ENCODE measurements at regions not wholly inside any gene's neighbourhood (a gene's known extent, or its start where the extent isn't known, plus 50 kb on each side); places are given as distances from the start of the nearest gene placed in this dataset.

GRCh38 chr12:13275241-13276085 is 78.9 kb downstream of the EMP1 start:
- H3K9ac ChIP-seq (ENCODE audit: low read length) = no peak overlapping the region
- H3K4me2 ChIP-seq (ENCODE audit: low read length) = no peak overlapping the region
- no peaks in the 10 kb centered on the region for H3K9me2 ChIP-seq (ENCODE audit: low read depth, low read length)
- no peaks in the 10 kb centered on the region for H3K9me3 ChIP-seq (ENCODE audit: low read length)
- no peaks in the 10 kb centered on the region for H3F3A ChIP-seq (ENCODE audit: insufficient read depth, low read length)
- H3K4me1 ChIP-seq (ENCODE audit: insufficient read depth, low read length, severe bottlenecking) = no peaks in the 10 kb centered on the region
- no peak overlapping the region for H3K4me3 ChIP-seq (ENCODE audit: low read depth, low read length, poor library complexity, severe bottlenecking)
- no peaks in the 10 kb centered on the region for H3K36me3 ChIP-seq (ENCODE audit: insufficient read depth, low read length)
- no peak overlapping the region for H2AFZ ChIP-seq (ENCODE audit: low read length)
- no peaks in the 10 kb centered on the region for H4K20me1 ChIP-seq (ENCODE audit: insufficient read depth, low read length)
- no peak for TF ChIP-seq CTCF (IDR thresholded peaks at IDR 0.05; ENCODE audit: low read length)
- TF ChIP-seq EZH2 (IDR thresholded peaks at IDR 0.05; ENCODE audit: borderline replicate concordance, low read length) = no peak
- no peaks in the 10 kb centered on the region for H3K79me2 ChIP-seq (ENCODE audit: insufficient read depth, low read length)
- H3K27ac ChIP-seq (ENCODE audit: low read depth, low read length, poor library complexity, severe bottlenecking) = no peak overlapping the region
- no peaks in the 10 kb centered on the region for H3K27me3 ChIP-seq (ENCODE audit: insufficient read depth, low read length)

GRCh38 chr12:13273850-13274249 is 77.3 kb downstream of the EMP1 start:
- H3F3A ChIP-seq (ENCODE audit: insufficient read depth, low read length) = no peaks in the 10 kb centered on the region
- H3K9me2 ChIP-seq (ENCODE audit: low read depth, low read length) = no peaks in the 10 kb centered on the region
- TF ChIP-seq EZH2 (IDR thresholded peaks at IDR 0.05; ENCODE audit: borderline replicate concordance, low read length) = no peak
- TF ChIP-seq CTCF (IDR thresholded peaks at IDR 0.05; ENCODE audit: low read length) = no peak
- no peaks in the 10 kb centered on the region for H3K27me3 ChIP-seq (ENCODE audit: insufficient read depth, low read length)
- H3K4me3 ChIP-seq (ENCODE audit: low read depth, low read length, poor library complexity, severe bottlenecking) = no peak overlapping the region
- no peaks in the 10 kb centered on the region for H3K4me1 ChIP-seq (ENCODE audit: insufficient read depth, low read length, severe bottlenecking)
- no peak overlapping the region for H3K4me2 ChIP-seq (ENCODE audit: low read length)
- H3K9ac ChIP-seq (ENCODE audit: low read length) = no peak overlapping the region
- no peaks in the 10 kb centered on the region for H3K9me3 ChIP-seq (ENCODE audit: low read length)
- H4K20me1 ChIP-seq (ENCODE audit: insufficient read depth, low read length) = no peaks in the 10 kb centered on the region
- H3K36me3 ChIP-seq (ENCODE audit: insufficient read depth, low read length) = no peaks in the 10 kb centered on the region
- no peaks in the 10 kb centered on the region for H3K79me2 ChIP-seq (ENCODE audit: insufficient read depth, low read length)
- H2AFZ ChIP-seq (ENCODE audit: low read length) = no peak overlapping the region
- no peak overlapping the region for H3K27ac ChIP-seq (ENCODE audit: low read depth, low read length, poor library complexity, severe bottlenecking)

GRCh38 chr12:13273097-13273496 is 76.6 kb downstream of the EMP1 start:
- Histone ChIP-seq H3K27ac (ENCODE audit: low read depth, low read length, poor library complexity, severe bottlenecking) (no peak overlapping the region), H3K9ac (ENCODE audit: low read length) (no peak overlapping the region), H3K9me3 (ENCODE audit: low read length) (no peaks in the 10 kb centered on the region), H3K27me3 (ENCODE audit: insufficient read depth, low read length) (no peaks in the 10 kb centered on the region; the same call in 1 of the 2 replicates), H3K9me2 (ENCODE audit: low read depth, low read length) (no peaks in the 10 kb centered on the region), H2AFZ (ENCODE audit: low read length) (no peak overlapping the region), H3F3A (ENCODE audit: insufficient read depth, low read length) (no peaks in the 10 kb centered on the region), H3K4me3 (ENCODE audit: low read depth, low read length, poor library complexity, severe bottlenecking) (no peak overlapping the region), H3K4me2 (ENCODE audit: low read length) (no peak overlapping the region), H4K20me1 (ENCODE audit: insufficient read depth, low read length) (no peaks in the 10 kb centered on the region), H3K4me1 (ENCODE audit: insufficient read depth, low read length, severe bottlenecking) (no peaks in the 10 kb centered on the region), H3K36me3 (ENCODE audit: insufficient read depth, low read length) (no peaks in the 10 kb centered on the region), H3K79me2 (ENCODE audit: insufficient read depth, low read length) (no peaks in the 10 kb centered on the region)
- TF ChIP-seq EZH2 (IDR thresholded peaks at IDR 0.05; ENCODE audit: borderline replicate concordance, low read length) = no peak
- no peak for TF ChIP-seq CTCF (IDR thresholded peaks at IDR 0.05; ENCODE audit: low read length)

Data from OCI-LY1 (cell line).